B cell (primary cell): ENCODE measurements at regions not wholly inside any gene's neighbourhood (a gene's known extent, or its start where the extent isn't known, plus 50 kb on each side); places are given as distances from the start of the nearest gene placed in this dataset.

Experiments
- CTCF ChIP-seq: fragments of 200-600 bp; IDR thresholded peaks from one replicate; pipeline ENCODE4 v1.8.0; 2022; ENCODE audit warnings: antibody characterized with exemption, mild to moderate bottlenecking
- EZH2 ChIP-seq: IDR thresholded peaks from 2 replicates; pipeline ENCODE4 v1.6.1; 2012; ENCODE audit warnings: borderline replicate concordance, low read depth, mild to moderate bottlenecking, moderate library complexity, low read length; ENCODE audit not compliant: insufficient read depth, poor library complexity, severe bottlenecking

GRCh38 chr18:39701839-39702238 is 2136.2 kb upstream of the CELF4 start:
- TF ChIP-seq CTCF (no peak), EZH2 (no peak)
